OCI-LY7 (cell line): ENCODE measurements at regions not wholly inside any gene's neighbourhood (a gene's known extent, or its start where the extent isn't known, plus 50 kb on each side); places are given as distances from the start of the nearest gene placed in this dataset.

Source experiments
- BruUV-seq: library from RNA; stranded (reverse); fragments of 400-500 nt; replicated peaks from 2 replicates; lab custom pipeline; 2021; lab: Mats Ljungman, UMichigan
- CTCF ChIA-PET: fragments of 300-600 bp; sonication (Branson Sonifier 250); formaldehyde crosslinking; loops from one replicate; lab custom pipeline; 2022; ENCODE audit warnings: antibody characterized with exemption; ENCODE audit not compliant: unreplicated experiment; lab: Charles Lee
- POLR2A ChIA-PET: fragments of 300-600 bp; sonication (Branson Sonifier 250); formaldehyde crosslinking; loops from one replicate; lab custom pipeline; 2022; ENCODE audit warnings: antibody characterized with exemption; lab: Charles Lee
- DNase-seq: peaks from one replicate; pipeline ENCODE4 v3.0.0-alpha.2; 2015; ENCODE audit warnings: low spot score
- H2AFZ ChIP-seq: fragments of 200-600 bp; sonication (generic), shearing (Covaris generic); 2 replicates; pipeline ENCODE4 v1.6.1; 2014; ENCODE audit warnings: mild to moderate bottlenecking, antibody characterized with exemption, low read length, moderate library complexity
- H3K27ac ChIP-seq: fragments of 200-600 bp; sonication (generic); 2 replicates; pipeline ENCODE4 v1.5.1; 2014; ENCODE audit warnings: mixed run types, low read depth, mild to moderate bottlenecking, moderate library complexity, low read length, inconsistent platforms; ENCODE audit not compliant: poor library complexity, severe bottlenecking
- H3K36me3 ChIP-seq: fragments of 200-600 bp; sonication (generic); 2 replicates; pipeline ENCODE4 v1.6.1; 2014; ENCODE audit warnings: mild to moderate bottlenecking, antibody characterized with exemption, low read length, moderate library complexity, mixed read lengths; ENCODE audit not compliant: insufficient read depth
- H3K4me1 ChIP-seq: fragments of 200-600 bp; sonication (generic); 2 replicates; pipeline ENCODE4 v1.5.1; 2014; ENCODE audit warnings: mild to moderate bottlenecking, low read length; ENCODE audit not compliant: insufficient read depth, poor library complexity, severe bottlenecking
- H3K4me2 ChIP-seq: fragments of 200-600 bp; sonication (generic); 2 replicates; pipeline ENCODE4 v1.6.1; 2014; ENCODE audit warnings: mild to moderate bottlenecking, low read length
- H3K4me3 ChIP-seq: fragments of 200-600 bp; sonication (generic); 2 replicates; pipeline ENCODE4 v1.5.1; 2014; ENCODE audit warnings: mild to moderate bottlenecking, low read depth, low read length; ENCODE audit not compliant: poor library complexity, severe bottlenecking
- H3K79me2 ChIP-seq: fragments of 200-600 bp; sonication (generic); 2 replicates; pipeline ENCODE4 v1.6.1; 2016; ENCODE audit warnings: low read depth, mild to moderate bottlenecking, low read length, moderate library complexity, mixed read lengths; ENCODE audit not compliant: insufficient read depth
- H3K9me2 ChIP-seq: fragments of 200-600 bp; sonication (generic); 2 replicates; pipeline ENCODE4 v1.6.1; 2016; ENCODE audit warnings: mild to moderate bottlenecking, low read length, mixed read lengths; ENCODE audit not compliant: insufficient read depth
- H3K9me3 ChIP-seq: fragments of 200-600 bp; sonication (generic); 2 replicates; pipeline ENCODE4 v1.6.1; 2014; ENCODE audit warnings: mild to moderate bottlenecking, mixed run types, low read length, mixed read lengths
- H4K20me1 ChIP-seq: fragments of 200-600 bp; sonication (generic); 2 replicates; pipeline ENCODE4 v1.6.1; 2014; ENCODE audit warnings: mild to moderate bottlenecking, antibody characterized with exemption, low read length, moderate library complexity, mixed read lengths; ENCODE audit not compliant: insufficient read depth
- EZH2phosphoT487 ChIP-seq: fragments of 200-600 bp; sonication (generic); IDR thresholded peaks from 2 replicates; pipeline ENCODE4 v1.6.1; 2018; ENCODE audit warnings: low read depth, borderline replicate concordance, mild to moderate bottlenecking, mixed run types, antibody characterized with exemption, low read length, moderate library complexity, mixed read lengths
- intact Hi-C: fragments of 100-400 bp; cut with micrococcal nuclease; formaldehyde crosslinking; loops from one replicate; pipeline ENCODE4 v1.10.0; 2022; ENCODE audit not compliant: unreplicated experiment
- TF ChIP-seq, protein P1 (sequence below): fragments of 200-600 bp; sonication (generic); conservative IDR thresholded peaks from 2 replicates; pipeline ENCODE4 v1.5.1; 2014; ENCODE audit warnings: mild to moderate bottlenecking, antibody characterized with exemption, low read length, moderate library complexity, mixed read lengths

DNA sequence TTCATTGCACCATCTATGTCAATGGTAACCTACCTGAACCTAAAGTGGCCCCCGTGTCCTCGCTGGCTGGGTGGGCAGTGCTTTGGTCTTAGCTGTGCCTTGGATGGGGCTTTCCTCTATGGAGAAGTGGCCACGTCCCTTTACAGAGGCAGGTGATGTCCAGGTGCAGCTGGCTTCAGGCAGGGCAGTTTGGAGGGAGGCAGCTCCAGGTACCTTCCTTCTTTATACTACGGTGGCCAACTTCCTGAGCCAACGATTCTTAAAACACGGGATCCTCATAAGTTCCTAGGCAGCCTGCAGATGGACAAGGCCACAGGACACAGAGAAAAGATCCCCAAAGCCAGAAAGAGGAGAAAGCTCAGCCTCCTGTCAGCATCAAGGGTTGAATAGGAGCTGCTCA lies 517.3 kb upstream of the HS6ST1 start:
- no peak for TF ChIP-seq EZH2phosphoT487
- TF ChIP-seq, protein P1, sequence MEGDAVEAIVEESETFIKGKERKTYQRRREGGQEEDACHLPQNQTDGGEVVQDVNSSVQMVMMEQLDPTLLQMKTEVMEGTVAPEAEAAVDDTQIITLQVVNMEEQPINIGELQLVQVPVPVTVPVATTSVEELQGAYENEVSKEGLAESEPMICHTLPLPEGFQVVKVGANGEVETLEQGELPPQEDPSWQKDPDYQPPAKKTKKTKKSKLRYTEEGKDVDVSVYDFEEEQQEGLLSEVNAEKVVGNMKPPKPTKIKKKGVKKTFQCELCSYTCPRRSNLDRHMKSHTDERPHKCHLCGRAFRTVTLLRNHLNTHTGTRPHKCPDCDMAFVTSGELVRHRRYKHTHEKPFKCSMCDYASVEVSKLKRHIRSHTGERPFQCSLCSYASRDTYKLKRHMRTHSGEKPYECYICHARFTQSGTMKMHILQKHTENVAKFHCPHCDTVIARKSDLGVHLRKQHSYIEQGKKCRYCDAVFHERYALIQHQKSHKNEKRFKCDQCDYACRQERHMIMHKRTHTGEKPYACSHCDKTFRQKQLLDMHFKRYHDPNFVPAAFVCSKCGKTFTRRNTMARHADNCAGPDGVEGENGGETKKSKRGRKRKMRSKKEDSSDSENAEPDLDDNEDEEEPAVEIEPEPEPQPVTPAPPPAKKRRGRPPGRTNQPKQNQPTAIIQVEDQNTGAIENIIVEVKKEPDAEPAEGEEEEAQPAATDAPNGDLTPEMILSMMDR = no peak

DNA sequence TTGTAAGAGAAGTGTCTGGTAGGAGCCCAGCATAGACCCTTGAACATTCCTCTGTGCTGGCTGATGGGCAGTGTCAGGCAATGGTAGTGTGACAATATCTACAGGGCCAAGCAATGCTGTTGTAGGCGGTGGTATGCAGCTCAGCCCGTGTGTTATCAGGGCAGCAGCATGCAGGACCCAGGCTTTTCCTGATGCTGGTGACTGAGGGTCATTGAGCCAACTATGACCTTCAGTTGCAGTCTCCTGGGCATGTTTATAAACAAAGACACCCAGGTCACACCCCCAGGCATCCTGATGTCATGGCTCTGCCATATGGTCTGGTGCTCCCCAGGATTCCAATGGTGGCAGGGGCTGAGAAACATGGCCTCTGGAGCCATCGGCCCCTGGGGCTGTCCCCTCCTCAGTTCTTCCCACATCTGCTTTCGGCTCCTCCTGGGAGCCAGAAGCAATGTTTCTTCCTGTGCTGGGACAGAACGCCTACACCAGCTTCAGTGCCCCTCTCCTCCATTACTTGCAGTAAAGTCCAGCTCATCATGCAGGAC lies 518.0 kb upstream of the HS6ST1 start:
- Histone ChIP-seq H2AFZ (no peak overlapping the region), H4K20me1 (no peaks in the 10 kb centered on the region), H3K9me3 (no peaks in the 10 kb centered on the region), H3K79me2 (no peaks in the 10 kb centered on the region), H3K4me2 (no peak overlapping the region), H3K27ac (no peak overlapping the region), H3K4me1 (no peaks in the 10 kb centered on the region), H3K9me2 (no peaks in the 10 kb centered on the region), H3K4me3 (no peak overlapping the region), H3K36me3 (no peaks in the 10 kb centered on the region)
- DNase-seq = no peak
- no TSS peak for BruUV-seq
- CTCF ChIA-PET = no interaction called here
- POLR2A ChIA-PET = no interaction called here
- TF ChIP-seq EZH2phosphoT487 = no peak
- TF ChIP-seq, protein P1 = no peak
- intact Hi-C loops = no loop called here

More for the DNA sequence above, 517.3 kb upstream of the HS6ST1 start:
- Histone ChIP-seq H3K4me1 (no peaks in the 10 kb centered on the region), H2AFZ (no peak overlapping the region), H3K36me3 (no peaks in the 10 kb centered on the region), H3K27ac (no peak overlapping the region), H3K4me3 (no peak overlapping the region), H3K9me2 (no peaks in the 10 kb centered on the region), H3K9me3 (no peaks in the 10 kb centered on the region), H4K20me1 (no peaks in the 10 kb centered on the region), H3K4me2 (no peak overlapping the region), H3K79me2 (no peaks in the 10 kb centered on the region)
- POLR2A ChIA-PET = no interaction called here
- intact Hi-C loops = no loop called here
- BruUV-seq = no TSS peak
- DNase-seq = no peak
- CTCF ChIA-PET = no interaction called here

DNA sequence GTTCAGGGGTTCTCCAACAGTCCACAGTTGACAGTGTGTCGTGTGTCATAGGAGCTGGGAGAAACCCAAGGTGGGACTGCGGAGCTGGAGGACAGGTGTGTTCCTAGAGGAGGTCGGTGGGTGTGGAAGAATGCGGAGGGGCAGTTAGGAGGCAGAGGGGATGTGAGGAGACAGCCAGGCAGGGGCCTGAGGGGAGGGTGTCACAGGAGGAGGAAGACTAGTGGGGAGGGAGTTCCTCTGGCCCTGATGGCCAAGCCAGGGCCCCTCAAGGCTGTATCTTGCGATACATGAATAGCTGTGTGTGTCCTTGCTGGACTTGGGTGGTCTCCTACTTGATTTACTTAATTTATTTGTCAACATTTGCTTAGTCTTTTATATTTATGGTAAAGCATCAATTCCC lies 519.6 kb upstream of the HS6ST1 start:
- POLR2A ChIA-PET = no interaction called here
- DNase-seq = no peak
- CTCF ChIA-PET = no interaction called here
- BruUV-seq = no TSS peak
- no peaks in the 10 kb centered on the region for H3K9me3 ChIP-seq
- no peak overlapping the region for H3K4me2 ChIP-seq
- no peak overlapping the region for H3K4me3 ChIP-seq
- TF ChIP-seq, protein P1 = no peak
- no peak for TF ChIP-seq EZH2phosphoT487
- H3K27ac ChIP-seq = no peak overlapping the region
- no peaks in the 10 kb centered on the region for H3K79me2 ChIP-seq
- H2AFZ ChIP-seq = no peak overlapping the region
- no peaks in the 10 kb centered on the region for H4K20me1 ChIP-seq
- no peaks in the 10 kb centered on the region for H3K9me2 ChIP-seq
- H3K4me1 ChIP-seq = no peaks in the 10 kb centered on the region
- intact Hi-C loops = no loop called here
- H3K36me3 ChIP-seq = no peaks in the 10 kb centered on the region
